Brain microvascular endothelial cell (primary cell): ENCODE measurements at regions not wholly inside any gene's neighbourhood (a gene's known extent, or its start where the extent isn't known, plus 50 kb on each side); places are given as distances from the start of the nearest gene placed in this dataset.

ENCODE experiments used
- DNase-seq: peaks from one replicate; pipeline ENCODE4 v3.0.0-alpha.2; 2020
- H3K27ac ChIP-seq: fragments of 250-450 bp; sonication (Bioruptor Pico); 2 replicates; pipeline ENCODE4 v1.5.1; 2020; ENCODE audit warnings: mild to moderate bottlenecking, moderate library complexity
- H3K27me3 ChIP-seq: fragments of 250-450 bp; sonication (Bioruptor Pico); replicated peaks from 2 replicates; pipeline ENCODE4 v1.5.1; 2020; ENCODE audit warnings: mild to moderate bottlenecking
- H3K36me3 ChIP-seq: fragments of 250-450 bp; sonication (Bioruptor Pico); replicated peaks from 2 replicates; pipeline ENCODE4 v1.5.1; 2020; ENCODE audit warnings: mild to moderate bottlenecking
- H3K4me3 ChIP-seq: 2 replicates; pipeline ENCODE4 v1.5.1; 2011; ENCODE audit warnings: low read depth, mild to moderate bottlenecking, control low read depth, low read length, moderate library complexity
- in situ Hi-C: cut with HindIII; loops from 2 replicates; pipeline ENCODE4 v1.10.0; 2017; ENCODE audit warnings: low sequenced_read_pairs, low pct_ligation_motif_present
- TF ChIP-seq, protein P1 (sequence below): IDR thresholded peaks from 2 replicates; pipeline ENCODE4 v1.5.1; 2011; ENCODE audit warnings: low read depth, mild to moderate bottlenecking, moderate library complexity, low read length, control low read depth, inconsistent platforms; ENCODE audit errors: missing control alignments

GRCh38 chr10:8539056-8539455 lies 484.6 kb downstream of the GATA3 start:
- Histone ChIP-seq H3K27ac (no peak overlapping the region), H3K36me3 (no peaks in the 10 kb centered on the region), H3K27me3 (no peaks in the 10 kb centered on the region), H3K4me3 (no peak overlapping the region)
- no peak for DNase-seq
- in situ Hi-C loops: no loop called here
- TF ChIP-seq, protein P1, sequence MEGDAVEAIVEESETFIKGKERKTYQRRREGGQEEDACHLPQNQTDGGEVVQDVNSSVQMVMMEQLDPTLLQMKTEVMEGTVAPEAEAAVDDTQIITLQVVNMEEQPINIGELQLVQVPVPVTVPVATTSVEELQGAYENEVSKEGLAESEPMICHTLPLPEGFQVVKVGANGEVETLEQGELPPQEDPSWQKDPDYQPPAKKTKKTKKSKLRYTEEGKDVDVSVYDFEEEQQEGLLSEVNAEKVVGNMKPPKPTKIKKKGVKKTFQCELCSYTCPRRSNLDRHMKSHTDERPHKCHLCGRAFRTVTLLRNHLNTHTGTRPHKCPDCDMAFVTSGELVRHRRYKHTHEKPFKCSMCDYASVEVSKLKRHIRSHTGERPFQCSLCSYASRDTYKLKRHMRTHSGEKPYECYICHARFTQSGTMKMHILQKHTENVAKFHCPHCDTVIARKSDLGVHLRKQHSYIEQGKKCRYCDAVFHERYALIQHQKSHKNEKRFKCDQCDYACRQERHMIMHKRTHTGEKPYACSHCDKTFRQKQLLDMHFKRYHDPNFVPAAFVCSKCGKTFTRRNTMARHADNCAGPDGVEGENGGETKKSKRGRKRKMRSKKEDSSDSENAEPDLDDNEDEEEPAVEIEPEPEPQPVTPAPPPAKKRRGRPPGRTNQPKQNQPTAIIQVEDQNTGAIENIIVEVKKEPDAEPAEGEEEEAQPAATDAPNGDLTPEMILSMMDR: no peak

GRCh38 chr10:8543361-8544056 lies 489.0 kb downstream of the GATA3 start:
- no peak for DNase-seq
- Histone ChIP-seq H3K36me3 (no peaks in the 10 kb centered on the region), H3K27ac (no peak overlapping the region), H3K27me3 (no peaks in the 10 kb centered on the region), H3K4me3 (no peak overlapping the region)
- TF ChIP-seq, protein P1: no peak
- in situ Hi-C loops: no loop called here

- in situ Hi-C loops: no loop called here
- H3K4me3 ChIP-seq: no peak overlapping the region
- TF ChIP-seq, protein P1: no peak
- H3K36me3 ChIP-seq: no peaks in the 10 kb centered on the region
- no peaks in the 10 kb centered on the region for H3K27me3 ChIP-seq
- H3K27ac ChIP-seq: no peak overlapping the region
- DNase-seq: no peak
Observed at GRCh38 chr10:8544057-8544380, 489.5 kb downstream of the GATA3 start.

DNA sequence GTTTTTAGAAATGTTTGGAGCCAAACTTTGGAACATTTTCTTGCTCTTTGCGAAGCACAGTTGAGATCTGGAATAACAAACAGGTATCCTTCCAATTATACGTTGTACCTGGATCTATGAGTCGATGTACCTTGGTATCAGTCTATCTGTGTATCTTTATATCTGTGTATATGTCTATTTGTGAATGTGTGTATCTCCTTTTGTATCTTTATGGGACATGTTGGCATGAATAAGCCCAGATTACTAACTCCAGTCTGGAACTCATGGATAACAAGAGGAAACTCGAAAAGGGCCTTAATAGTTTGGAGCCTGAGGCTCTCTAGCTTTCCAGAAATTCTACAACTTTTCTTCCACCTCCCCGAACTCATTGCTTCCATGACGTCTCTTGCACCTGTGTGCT lies 490.0 kb downstream of the GATA3 start:
- no peaks in the 10 kb centered on the region for H3K36me3 ChIP-seq
- no peaks in the 10 kb centered on the region for H3K27me3 ChIP-seq
- no peak for DNase-seq
- H3K27ac ChIP-seq: no peak overlapping the region
- in situ Hi-C loops: no loop called here
- H3K4me3 ChIP-seq: no peak overlapping the region
- TF ChIP-seq, protein P1: no peak

DNA sequence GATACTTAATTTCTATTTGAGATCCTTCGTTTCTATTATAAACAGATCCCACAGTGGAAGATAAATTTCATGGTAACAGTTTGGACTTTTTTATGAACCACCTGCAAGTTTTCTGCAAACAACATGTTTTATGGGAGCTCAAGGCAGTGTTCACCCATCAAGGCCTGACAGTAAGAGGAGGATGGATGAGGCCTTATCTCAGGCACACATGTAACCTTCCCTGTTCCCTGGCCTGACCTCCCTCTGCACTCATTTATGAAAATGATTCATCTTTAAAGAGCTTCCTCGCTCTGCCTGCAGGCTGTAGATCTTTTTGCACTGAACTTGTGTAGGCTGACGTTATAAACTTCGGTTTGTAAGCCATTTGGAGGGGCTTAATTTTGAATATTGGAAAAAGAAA lies 500.1 kb downstream of the GATA3 start:
- no peaks in the 10 kb centered on the region for H3K27me3 ChIP-seq
- TF ChIP-seq, protein P1: no peak
- no peaks in the 10 kb centered on the region for H3K36me3 ChIP-seq
- no peak overlapping the region for H3K27ac ChIP-seq
- H3K4me3 ChIP-seq: no peak overlapping the region
- in situ Hi-C loops: no loop called here
- DNase-seq: no peak

GRCh38 chr10:8556321-8556720 lies 501.8 kb downstream of the GATA3 start:
- DNase-seq: no peak
- Histone ChIP-seq H3K36me3 (no peaks in the 10 kb centered on the region), H3K4me3 (no peak overlapping the region), H3K27me3 (no peaks in the 10 kb centered on the region), H3K27ac (no peak overlapping the region)
- in situ Hi-C loops: no loop called here
- TF ChIP-seq, protein P1: no peak
